ENCODE measurements at regions not wholly inside any gene's neighbourhood (a gene's known extent, or its start where the extent isn't known, plus 50 kb on each side); places are given as distances from the start of the nearest gene placed in this dataset.
"Not testable (repeated sequence)": the region's sequence is repeated elsewhere in the genome, so short reads cannot be mapped to it uniquely, and the experiment has no call there.

- intact Hi-C loops (cut with DNase I) = no loop called here
These were observed 372.3 kb downstream of the CPS1 start for GRCh38 chr2:210928714-210929113.

GRCh38 chr2:210938228-210938627, 381.8 kb downstream of the CPS1 start:
- H3K27ac ChIP-seq (ENCODE audit: low read depth in 2 of 2, low read length in 2 of 2) = no peak overlapping the region
- no peak overlapping the region for H3K4me3 ChIP-seq (ENCODE audit: low read length in 3 of 3)
- intact Hi-C loops (cut with DNase I) = no loop called here
- H3K27me3 ChIP-seq (ENCODE audit: control insufficient read depth, insufficient read depth, low read length) = no peaks in the 10 kb centered on the region
- DNase-seq (no peak), FAIRE-seq (no peak)
- H3K4me1 ChIP-seq (ENCODE audit: control insufficient read depth in 2 of 3, insufficient read depth in 2 of 3, low read depth in 1 of 3, low read length in 3 of 3) = no peaks in the 10 kb centered on the region
- no peak for TF ChIP-seq CTCF (IDR thresholded peaks at IDR 0.05; ENCODE audit: borderline replicate concordance, extremely low read depth, insufficient read depth)
- H3K36me3 ChIP-seq (ENCODE audit: control insufficient read depth in 2 of 3, insufficient read depth in 3 of 3, low read length in 3 of 3) = no peaks in the 10 kb centered on the region
- H3K9ac ChIP-seq (ENCODE audit: low read length in 3 of 3) = no peak overlapping the region
- H3K9me3 ChIP-seq (ENCODE audit: control insufficient read depth in 2 of 3, insufficient read depth in 1 of 3, low read length in 3 of 3) = no peaks in the 10 kb centered on the region

More at GRCh38 chr2:210928714-210929113, 372.3 kb downstream of the CPS1 start:
- no peaks in the 10 kb centered on the region for H3K9me3 ChIP-seq (ENCODE audit: control insufficient read depth in 2 of 3, insufficient read depth in 1 of 3, low read length in 3 of 3)
- H3K9ac ChIP-seq (ENCODE audit: low read length in 3 of 3) = no peak overlapping the region
- no peak overlapping the region for H3K27ac ChIP-seq (ENCODE audit: low read depth in 2 of 2, low read length in 2 of 2)
- H3K27me3 ChIP-seq (ENCODE audit: control insufficient read depth, insufficient read depth, low read length) = no peaks in the 10 kb centered on the region
- no peak overlapping the region for H3K4me3 ChIP-seq (ENCODE audit: low read length in 3 of 3)
- DNase-seq = peak in 2 of 5 donors; percentile 6 to 14
- no peak for FAIRE-seq
- TF ChIP-seq CTCF (IDR thresholded peaks at IDR 0.05; ENCODE audit: borderline replicate concordance, extremely low read depth, insufficient read depth) = no peak
- H3K4me1 ChIP-seq (ENCODE audit: control insufficient read depth in 2 of 3, insufficient read depth in 2 of 3, low read depth in 1 of 3, low read length in 3 of 3) = no peaks in the 10 kb centered on the region
- no peaks in the 10 kb centered on the region for H3K36me3 ChIP-seq (ENCODE audit: control insufficient read depth in 2 of 3, insufficient read depth in 3 of 3, low read length in 3 of 3)

DNA sequence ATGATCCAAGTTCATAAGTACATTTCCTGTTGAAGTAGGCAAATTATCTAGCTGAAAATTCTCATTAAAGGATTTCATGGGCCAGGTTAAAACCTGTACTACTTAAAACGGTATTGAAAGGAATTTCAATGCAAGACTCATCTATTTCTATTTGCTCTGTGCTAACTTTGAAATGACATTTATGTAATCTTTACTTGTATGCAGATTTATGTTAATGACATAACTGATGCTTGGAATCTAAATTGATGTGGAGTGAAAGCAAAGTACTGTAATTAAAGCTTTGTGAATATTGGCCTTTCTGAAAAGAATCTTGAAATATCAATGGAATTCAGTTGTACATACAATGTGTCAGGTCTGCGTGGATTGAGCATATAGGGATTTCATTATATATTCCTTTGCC, 390.0 kb downstream of the CPS1 start:
- Histone ChIP-seq H3K36me3 (ENCODE audit: control insufficient read depth in 2 of 3, insufficient read depth in 3 of 3, low read length in 3 of 3) (no peaks in the 10 kb centered on the region), H3K9me3 (ENCODE audit: control insufficient read depth in 2 of 3, insufficient read depth in 1 of 3, low read length in 3 of 3) (no peaks in the 10 kb centered on the region), H3K4me1 (ENCODE audit: control insufficient read depth in 2 of 3, insufficient read depth in 2 of 3, low read depth in 1 of 3, low read length in 3 of 3) (no peaks in the 10 kb centered on the region), H3K4me3 (ENCODE audit: low read length in 3 of 3) (no peak overlapping the region), H3K27me3 (ENCODE audit: control insufficient read depth, insufficient read depth, low read length) (no peaks in the 10 kb centered on the region), H3K27ac (ENCODE audit: low read depth in 2 of 2, low read length in 2 of 2) (no peak overlapping the region), H3K9ac (ENCODE audit: low read length in 3 of 3) (no peak overlapping the region)
- DNase-seq (no peak), FAIRE-seq (no peak)
- no peak for TF ChIP-seq CTCF (IDR thresholded peaks at IDR 0.05; ENCODE audit: borderline replicate concordance, extremely low read depth, insufficient read depth)
- intact Hi-C loops (cut with DNase I) = no loop called here

DNA sequence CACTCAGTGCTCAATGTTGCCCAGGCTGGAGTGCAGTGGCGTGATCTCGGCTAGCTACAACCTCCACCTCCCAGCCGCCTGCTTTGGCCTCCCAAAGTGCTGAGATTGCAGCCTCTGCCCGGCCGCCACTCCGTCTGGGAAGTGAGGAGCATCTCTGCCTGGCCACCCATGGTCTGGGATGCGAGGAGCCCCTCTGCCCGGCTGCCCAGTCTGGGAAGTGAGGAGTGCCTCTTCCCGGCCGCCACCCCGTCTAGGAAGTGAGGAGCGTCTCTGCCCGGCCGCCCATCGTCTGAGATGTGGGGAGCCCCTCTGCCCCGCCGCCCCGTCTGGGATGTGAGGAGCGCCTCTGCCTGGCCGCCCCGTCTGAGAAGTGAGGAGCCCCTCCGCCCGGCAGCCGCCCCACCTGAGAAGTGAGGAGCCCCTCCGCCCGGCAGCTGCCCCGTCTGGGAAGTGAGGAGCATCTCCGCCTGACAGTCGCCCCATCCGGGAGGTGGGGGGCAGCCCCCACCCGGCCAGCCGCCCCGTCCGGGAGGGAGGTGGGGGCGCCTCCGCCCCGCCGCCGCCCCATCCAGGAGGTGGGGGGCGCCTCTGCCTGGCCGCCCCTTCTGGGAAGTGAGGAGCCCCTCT, 394.1 kb downstream of the CPS1 start:
- intact Hi-C loops (cut with DNase I); FAIRE-seq: not testable (repeated sequence)
- DNase-seq = peak in 1 of 5 donors; percentile 51

More for the DNA sequence above, 394.1 kb downstream of the CPS1 start:
- H3K4me3 ChIP-seq (ENCODE audit: low read length in 3 of 3); H3K36me3 ChIP-seq (ENCODE audit: control insufficient read depth in 2 of 3, insufficient read depth in 3 of 3, low read length in 3 of 3); H3K27me3 ChIP-seq (ENCODE audit: control insufficient read depth, insufficient read depth, low read length); H3K9me3 ChIP-seq (ENCODE audit: control insufficient read depth in 2 of 3, insufficient read depth in 1 of 3, low read length in 3 of 3); H3K27ac ChIP-seq (ENCODE audit: low read depth in 2 of 2, low read length in 2 of 2); H3K4me1 ChIP-seq (ENCODE audit: control insufficient read depth in 2 of 3, insufficient read depth in 2 of 3, low read depth in 1 of 3, low read length in 3 of 3); H3K9ac ChIP-seq (ENCODE audit: low read length in 3 of 3): not testable (repeated sequence)
